ENCODE measurements at regions not wholly inside any gene's neighbourhood (a gene's known extent, or its start where the extent isn't known, plus 50 kb on each side); places are given as distances from the start of the nearest gene placed in this dataset.

DNA sequence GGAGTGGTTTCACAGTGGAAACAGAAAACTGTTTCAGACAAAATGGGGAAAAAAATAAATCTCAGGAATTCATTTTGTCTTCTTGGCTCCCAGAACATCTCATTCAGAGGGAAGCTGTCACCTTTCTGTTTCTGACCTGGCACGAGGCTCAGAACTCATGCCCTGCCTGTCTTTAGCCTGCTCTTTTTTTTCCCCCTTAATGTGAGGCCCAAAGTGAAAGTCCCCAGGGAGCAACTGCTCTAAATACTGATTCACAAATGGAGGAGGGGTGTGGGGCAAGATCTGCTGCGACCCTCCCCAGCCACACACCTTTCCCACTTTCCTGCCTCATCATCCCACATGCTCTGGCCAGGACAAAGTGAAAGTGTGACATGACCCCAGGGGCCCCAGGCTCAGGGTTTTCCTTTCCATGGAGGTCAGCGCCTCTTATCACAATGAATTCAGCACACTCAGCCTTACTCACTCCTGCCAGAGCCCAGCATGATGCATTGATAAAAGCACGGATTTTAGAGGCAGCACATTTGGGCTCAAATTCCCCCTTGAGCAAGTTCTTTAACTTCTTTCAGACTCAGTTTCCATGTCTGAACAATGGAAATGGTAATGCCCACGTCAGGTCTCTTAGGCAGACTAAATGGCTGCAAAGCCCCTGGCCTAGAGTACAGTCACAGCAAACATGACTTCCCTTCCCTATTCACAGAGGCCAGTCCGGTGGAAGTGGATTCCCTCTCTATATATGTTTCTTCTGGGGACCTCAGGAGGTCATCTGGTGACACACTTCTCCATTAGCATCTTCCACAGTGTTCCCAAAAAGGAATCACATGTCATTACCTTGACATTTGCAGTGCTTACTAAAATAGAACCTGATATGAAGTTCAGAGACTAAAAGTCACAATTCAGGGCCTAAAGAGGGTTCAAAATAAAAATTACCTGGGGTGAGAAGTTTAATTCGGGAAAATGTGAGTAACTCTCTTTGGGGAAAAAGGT, 55.3 kb upstream of the TMEM163 start (continued):
- TF ChIP-seq, protein P1, sequence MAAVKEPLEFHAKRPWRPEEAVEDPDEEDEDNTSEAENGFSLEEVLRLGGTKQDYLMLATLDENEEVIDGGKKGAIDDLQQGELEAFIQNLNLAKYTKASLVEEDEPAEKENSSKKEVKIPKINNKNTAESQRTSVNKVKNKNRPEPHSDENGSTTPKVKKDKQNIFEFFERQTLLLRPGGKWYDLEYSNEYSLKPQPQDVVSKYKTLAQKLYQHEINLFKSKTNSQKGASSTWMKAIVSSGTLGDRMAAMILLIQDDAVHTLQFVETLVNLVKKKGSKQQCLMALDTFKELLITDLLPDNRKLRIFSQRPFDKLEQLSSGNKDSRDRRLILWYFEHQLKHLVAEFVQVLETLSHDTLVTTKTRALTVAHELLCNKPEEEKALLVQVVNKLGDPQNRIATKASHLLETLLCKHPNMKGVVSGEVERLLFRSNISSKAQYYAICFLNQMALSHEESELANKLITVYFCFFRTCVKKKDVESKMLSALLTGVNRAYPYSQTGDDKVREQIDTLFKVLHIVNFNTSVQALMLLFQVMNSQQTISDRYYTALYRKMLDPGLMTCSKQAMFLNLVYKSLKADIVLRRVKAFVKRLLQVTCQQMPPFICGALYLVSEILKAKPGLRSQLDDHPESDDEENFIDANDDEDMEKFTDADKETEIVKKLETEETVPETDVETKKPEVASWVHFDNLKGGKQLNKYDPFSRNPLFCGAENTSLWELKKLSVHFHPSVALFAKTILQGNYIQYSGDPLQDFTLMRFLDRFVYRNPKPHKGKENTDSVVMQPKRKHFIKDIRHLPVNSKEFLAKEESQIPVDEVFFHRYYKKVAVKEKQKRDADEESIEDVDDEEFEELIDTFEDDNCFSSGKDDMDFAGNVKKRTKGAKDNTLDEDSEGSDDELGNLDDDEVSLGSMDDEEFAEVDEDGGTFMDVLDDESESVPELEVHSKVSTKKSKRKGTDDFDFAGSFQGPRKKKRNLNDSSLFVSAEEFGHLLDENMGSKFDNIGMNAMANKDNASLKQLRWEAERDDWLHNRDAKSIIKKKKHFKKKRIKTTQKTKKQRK (IDR thresholded peaks at IDR 0.05; ENCODE audit: low read depth, low read length), result no peak
- TF ChIP-seq ESRRA (IDR thresholded peaks at IDR 0.05; ENCODE audit: low read length) (no peak), ZBED1 (IDR thresholded peaks at IDR 0.05; ENCODE audit: borderline replicate concordance) (no peak), ZNF274 (IDR thresholded peaks at IDR 0.05; ENCODE audit: insufficient read depth, insufficient read length) (no peak), BCL3 (IDR thresholded peaks at IDR 0.05; ENCODE audit: borderline replicate concordance, insufficient read depth, low read depth, low read length, poor library complexity, severe bottlenecking) (no peak), SKIL (IDR thresholded peaks at IDR 0.05; ENCODE audit: low read depth, poor library complexity, severe bottlenecking) (no peak), FOS (IDR thresholded peaks at IDR 0.05; ENCODE audit: borderline replicate concordance, extremely low read depth, insufficient read length) (no peak), CREB1 (IDR thresholded peaks at IDR 0.05; ENCODE audit: low read depth) (no peak), TBL1XR1 (IDR thresholded peaks at IDR 0.05; ENCODE audit: low read depth, low read length) (no peak), MTA3 (IDR thresholded peaks at IDR 0.05; ENCODE audit: borderline replicate concordance, low read length) (no peak), BHLHE40 (IDR thresholded peaks at IDR 0.05; ENCODE audit: borderline replicate concordance in 1 of 2, low read depth in 2 of 2, low read length in 1 of 2) (no peak)
- TF ChIP-seq, protein P2, sequence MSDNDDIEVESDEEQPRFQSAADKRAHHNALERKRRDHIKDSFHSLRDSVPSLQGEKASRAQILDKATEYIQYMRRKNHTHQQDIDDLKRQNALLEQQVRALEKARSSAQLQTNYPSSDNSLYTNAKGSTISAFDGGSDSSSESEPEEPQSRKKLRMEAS (IDR thresholded peaks at IDR 0.05; ENCODE audit: low read depth, low read length), result no peak
